ENCODE measurements at regions not wholly inside any gene's neighbourhood (a gene's known extent, or its start where the extent isn't known, plus 50 kb on each side); places are given as distances from the start of the nearest gene placed in this dataset.

GRCh38 chr12:125487336-125487735 lies 422.1 kb downstream of the AACS start:
- no peaks in the 10 kb centered on the region for H3K36me3 ChIP-seq (ENCODE audit: insufficient read depth, low read length)
- no peaks in the 10 kb centered on the region for H3K27me3 ChIP-seq (ENCODE audit: insufficient read depth, low read depth, low read length)
- TF ChIP-seq EZH2 (IDR thresholded peaks at IDR 0.05; ENCODE audit: borderline replicate concordance, insufficient read depth, low read length, poor library complexity, severe bottlenecking) = no peak
- peak; percentile 23 for TF ChIP-seq POLR2AphosphoS5 (IDR thresholded peaks at IDR 0.05)
- H3K9ac ChIP-seq (ENCODE audit: low read length) = no peak overlapping the region
- no peaks in the 10 kb centered on the region for H4K20me1 ChIP-seq (ENCODE audit: insufficient read depth)
- no peak overlapping the region for H3K4me2 ChIP-seq (ENCODE audit: low read length)
- H2AFZ ChIP-seq (ENCODE audit: low read depth, low read length) = no peak overlapping the region
- peak overlapping the region; percentile 56 for H3K27ac ChIP-seq (ENCODE audit: low read length)
- H3K9me2 ChIP-seq (ENCODE audit: insufficient read depth, low read length) = no peaks in the 10 kb centered on the region
- no peaks in the 10 kb centered on the region for H3F3A ChIP-seq (ENCODE audit: insufficient read depth, low read length, poor library complexity, severe bottlenecking)
- H3K4me3 ChIP-seq (ENCODE audit: low read length) = no peak overlapping the region
- no peaks in the 10 kb centered on the region for H3K9me3 ChIP-seq (ENCODE audit: low read length)
- no peaks in the 10 kb centered on the region for H3K79me2 ChIP-seq (replicated peaks; ENCODE audit: insufficient read depth, low read length)

GRCh38 chr12:125491553-125491952 lies 426.3 kb downstream of the AACS start:
- Histone ChIP-seq H2AFZ (ENCODE audit: low read depth, low read length) (no peak overlapping the region), H3K27me3 (ENCODE audit: insufficient read depth, low read depth, low read length) (no peaks in the 10 kb centered on the region), H3K27ac (ENCODE audit: low read length) (no peak overlapping the region), H3K9me3 (ENCODE audit: low read length) (no peaks in the 10 kb centered on the region), H3K9me2 (ENCODE audit: insufficient read depth, low read length) (no peaks in the 10 kb centered on the region), H3F3A (ENCODE audit: insufficient read depth, low read length, poor library complexity, severe bottlenecking) (no peaks in the 10 kb centered on the region), H3K36me3 (ENCODE audit: insufficient read depth, low read length) (no peaks in the 10 kb centered on the region), H4K20me1 (ENCODE audit: insufficient read depth) (no peaks in the 10 kb centered on the region), H3K79me2 (replicated peaks; ENCODE audit: insufficient read depth, low read length) (no peaks in the 10 kb centered on the region), H3K4me3 (ENCODE audit: low read length) (no peak overlapping the region), H3K4me2 (ENCODE audit: low read length) (no peak overlapping the region), H3K9ac (ENCODE audit: low read length) (no peak overlapping the region)
- TF ChIP-seq EZH2 (IDR thresholded peaks at IDR 0.05; ENCODE audit: borderline replicate concordance, insufficient read depth, low read length, poor library complexity, severe bottlenecking) (no peak), CTCF (IDR thresholded peaks at IDR 0.05; ENCODE audit: poor library complexity, severe bottlenecking) (no peak), RAD21 (conservative IDR thresholded peaks at IDR 0.05) (no peak), SMC3 (conservative IDR thresholded peaks at IDR 0.05; ENCODE audit: poor library complexity) (no peak), REST (IDR thresholded peaks at IDR 0.05; ENCODE audit: borderline replicate concordance) (no peak), POLR2AphosphoS5 (IDR thresholded peaks at IDR 0.05) (no peak), EP300 (conservative IDR thresholded peaks at IDR 0.05; ENCODE audit: poor library complexity, severe bottlenecking) (no peak), TAF1 (IDR thresholded peaks at IDR 0.05; ENCODE audit: low read depth) (no peak), MXI1 (conservative IDR thresholded peaks at IDR 0.05; ENCODE audit: poor library complexity, severe bottlenecking) (no peak)
